Stimulated activated naive CD8-positive, alpha-beta T cell treated with anti-CD3 and anti-CD28 coated beads, Interleukin-15, Interleukin-2, amounts not matched to agents 100 U/mL and 50 U/mL, for 24 hours (primary cell): ENCODE measurements at regions not wholly inside any gene's neighbourhood (a gene's known extent, or its start where the extent isn't known, plus 50 kb on each side); places are given as distances from the start of the nearest gene placed in this dataset.
A peak's percentile ranks its signal among the peaks of the same experiment; 100 is the strongest.
"Not testable (repeated sequence)": the region's sequence is repeated elsewhere in the genome, so short reads cannot be mapped to it uniquely, and the experiment has no call there.

Source experiments
- ATAC-seq: fragments of 150-1000 bp; cut with Tn5 transposase; one replicate; pipeline ENCODE4 v1.10.0; 2021
- DNase-seq: peaks from one replicate; pipeline ENCODE4 v3.0.0; 2021

GRCh38 chr3:67064105-67064504, 66.0 kb downstream of the KBTBD8 start:
- DNase-seq (no peak), ATAC-seq (no peak)

- ATAC-seq (no peak), DNase-seq (no peak)
Observed at GRCh38 chr3:67067251-67067650, 69.1 kb downstream of the KBTBD8 start.

- not testable (repeated sequence) for DNase-seq, ATAC-seq
Observed at GRCh38 chr3:67072640-67073039, 74.5 kb downstream of the KBTBD8 start.

GRCh38 chr3:67073812-67074211, 75.7 kb downstream of the KBTBD8 start:
- DNase-seq (no peak), ATAC-seq (no peak)

- no peak for DNase-seq
- ATAC-seq: no peak
Observed at GRCh38 chr3:67075295-67075694, 77.2 kb downstream of the KBTBD8 start.

- ATAC-seq (no peak), DNase-seq (no peak)
Observed at GRCh38 chr3:67076607-67077006, 78.5 kb downstream of the KBTBD8 start.

- no peak for DNase-seq
Observed at GRCh38 chr3:67077656-67078055, 79.5 kb downstream of the KBTBD8 start.

GRCh38 chr3:67082533-67083024, 84.5 kb downstream of the KBTBD8 start:
- DNase-seq: no peak
- ATAC-seq: no peak

More at GRCh38 chr3:67077656-67078055, 79.5 kb downstream of the KBTBD8 start:
- peak; percentile 61 for ATAC-seq

GRCh38 chr3:67083277-67083676, 85.2 kb downstream of the KBTBD8 start:
- DNase-seq (peak; percentile 44), ATAC-seq (peak; percentile 98)

GRCh38 chr3:67087788-67088187, 89.7 kb downstream of the KBTBD8 start:
- DNase-seq (no peak), ATAC-seq (no peak)

GRCh38 chr3:67090474-67090873, 92.4 kb downstream of the KBTBD8 start:
- ATAC-seq (peak; percentile 14), DNase-seq (no peak)

- no peak for ATAC-seq
- no peak for DNase-seq
Observed at GRCh38 chr3:67093305-67093704, 95.2 kb downstream of the KBTBD8 start.

GRCh38 chr3:67094167-67094566, 96.1 kb downstream of the KBTBD8 start:
- ATAC-seq (no peak), DNase-seq (no peak)

GRCh38 chr3:67094774-67095173, 96.7 kb downstream of the KBTBD8 start:
- ATAC-seq: no peak
- DNase-seq: no peak

GRCh38 chr3:67104388-67104787, 106.3 kb downstream of the KBTBD8 start:
- no peak for ATAC-seq
- no peak for DNase-seq

GRCh38 chr3:67106874-67107273, 108.8 kb downstream of the KBTBD8 start:
- DNase-seq (no peak), ATAC-seq (no peak)

GRCh38 chr3:67109651-67110204, 111.6 kb downstream of the KBTBD8 start:
- ATAC-seq (no peak), DNase-seq (no peak)

- DNase-seq: peak; percentile 83
- peak; percentile 99 for ATAC-seq
Observed at GRCh38 chr3:67113802-67114407, 115.8 kb downstream of the KBTBD8 start.

- ATAC-seq (no peak), DNase-seq (no peak)
Observed at GRCh38 chr3:67118122-67118521, 120.0 kb downstream of the KBTBD8 start.

GRCh38 chr3:67118635-67119034, 120.5 kb downstream of the KBTBD8 start:
- ATAC-seq (no peak), DNase-seq (no peak)

GRCh38 chr3:67123914-67124313, 125.8 kb downstream of the KBTBD8 start:
- no peak for DNase-seq
- ATAC-seq: no peak

GRCh38 chr3:67127254-67127653, 129.1 kb downstream of the KBTBD8 start:
- DNase-seq (no peak), ATAC-seq (no peak)

GRCh38 chr3:67142432-67142831, 144.3 kb downstream of the KBTBD8 start:
- DNase-seq: no peak
- ATAC-seq: no peak

GRCh38 chr3:67145738-67146137, 147.6 kb downstream of the KBTBD8 start:
- no peak for ATAC-seq
- DNase-seq: no peak
